H9 (cell line): ENCODE measurements at regions not wholly inside any gene's neighbourhood (a gene's known extent, or its start where the extent isn't known, plus 50 kb on each side); places are given as distances from the start of the nearest gene placed in this dataset.
"Not testable (repeated sequence)": the region's sequence is repeated elsewhere in the genome, so short reads cannot be mapped to it uniquely, and the experiment has no call there.

ENCODE experiments used
- DNase-seq: peaks from one replicate; pipeline ENCODE4 v3.0.0-alpha.2; 2017
- H2AFZ ChIP-seq: one replicate; pipeline ENCODE4 v1.6.1; 2013; ENCODE audit warnings: mild to moderate bottlenecking, low read length, control low read depth, moderate library complexity
- H2AK5ac ChIP-seq: 2 replicates; pipeline ENCODE4 v1.6.1; 2013; ENCODE audit warnings: low read length, control low read depth, mixed read lengths; ENCODE audit not compliant: insufficient read length
- H2BK120ac ChIP-seq: one replicate; pipeline ENCODE4 v1.6.1; 2013; ENCODE audit warnings: low read depth, mild to moderate bottlenecking, low read length, control low read depth, inconsistent platforms; ENCODE audit not compliant: poor library complexity, severe bottlenecking
- H2BK12ac ChIP-seq: 2 replicates; pipeline ENCODE4 v1.6.1; 2013; ENCODE audit warnings: low read length, control low read depth, mixed read lengths, low read depth; ENCODE audit not compliant: insufficient read length
- H2BK15ac ChIP-seq: 2 replicates; pipeline ENCODE4 v1.6.1; 2013; ENCODE audit warnings: low read depth, low read length, control low read depth
- H2BK20ac ChIP-seq: one replicate; pipeline ENCODE4 v1.6.1; 2013; ENCODE audit warnings: low read depth, mild to moderate bottlenecking, low read length, control low read depth, inconsistent platforms; ENCODE audit not compliant: poor library complexity, severe bottlenecking
- H2BK5ac ChIP-seq: 2 replicates; pipeline ENCODE4 v1.6.1; 2013; ENCODE audit warnings: low read length, control low read depth, mixed read lengths; ENCODE audit not compliant: insufficient read length
- H3K14ac ChIP-seq: 2 replicates; pipeline ENCODE4 v1.6.1; 2013; ENCODE audit warnings: low read length, control low read depth; ENCODE audit not compliant: insufficient read depth
- H3K18ac ChIP-seq: 2 replicates; pipeline ENCODE4 v1.6.1; 2013; ENCODE audit warnings: low read depth, mild to moderate bottlenecking, mixed read lengths, low read length, control low read depth; ENCODE audit not compliant: insufficient read length
- H3K23ac ChIP-seq: 2 replicates; pipeline ENCODE4 v1.6.1; 2013; ENCODE audit warnings: low read length, control low read depth, mixed read lengths, low read depth; ENCODE audit not compliant: insufficient read length
- H3K23me2 ChIP-seq: 2 replicates; pipeline ENCODE4 v1.6.1; 2013; ENCODE audit warnings: low read depth, mild to moderate bottlenecking, mixed read lengths, low read length, control low read depth; ENCODE audit not compliant: insufficient read length, poor library complexity, severe bottlenecking
- H3K27ac ChIP-seq: 2 replicates; pipeline ENCODE4 v1.5.1; 2013; ENCODE audit warnings: low read length, control low read depth, mixed read lengths, low read depth; ENCODE audit not compliant: insufficient read length
- H3K27me3 ChIP-seq: 2 replicates; pipeline ENCODE4 v1.6.1; 2013; ENCODE audit warnings: low read length, control low read depth, inconsistent platforms; ENCODE audit not compliant: insufficient read depth
- H3K4ac ChIP-seq: 2 replicates; pipeline ENCODE4 v1.6.1; 2013; ENCODE audit warnings: low read depth, mild to moderate bottlenecking, control low read depth, inconsistent platforms, low read length, moderate library complexity
- H3K4me1 ChIP-seq: 2 replicates; pipeline ENCODE4 v1.6.1; 2013; ENCODE audit warnings: low read length, control low read depth, inconsistent platforms; ENCODE audit not compliant: insufficient read depth
- H3K4me2 ChIP-seq: 2 replicates; pipeline ENCODE4 v1.6.1; 2013; ENCODE audit warnings: low read length, control low read depth, mixed read lengths; ENCODE audit not compliant: insufficient read length, insufficient read depth
- H3K56ac ChIP-seq: 2 replicates; pipeline ENCODE4 v1.6.1; 2013; ENCODE audit warnings: low read depth, mild to moderate bottlenecking, mixed read lengths, low read length, control low read depth; ENCODE audit not compliant: insufficient read length
- H3K79me1 ChIP-seq: 2 replicates; pipeline ENCODE4 v1.6.1; 2013; ENCODE audit warnings: low read depth, mild to moderate bottlenecking, moderate library complexity, low read length, control low read depth, inconsistent platforms; ENCODE audit not compliant: insufficient read depth, poor library complexity, severe bottlenecking
- H3K79me2 ChIP-seq: 2 replicates; pipeline ENCODE4 v1.6.1; 2013; ENCODE audit warnings: low read length, control low read depth, inconsistent platforms; ENCODE audit not compliant: insufficient read depth
- H3K9ac ChIP-seq: 2 replicates; pipeline ENCODE4 v1.6.1; 2013; ENCODE audit warnings: low read length, control low read depth, mixed read lengths; ENCODE audit not compliant: insufficient read length; ENCODE audit errors: extremely low read depth
- H3K9me3 ChIP-seq: one replicate; pipeline ENCODE4 v1.6.1; 2013; ENCODE audit warnings: low read depth, low read length, inconsistent platforms; ENCODE audit not compliant: control insufficient read depth
- H3T11ph ChIP-seq: one replicate; pipeline ENCODE4 v1.6.1; 2013; ENCODE audit warnings: mild to moderate bottlenecking, low read length, control low read depth, inconsistent platforms
- H4K20me1 ChIP-seq: one replicate; pipeline ENCODE4 v1.6.1; 2013; ENCODE audit not compliant: control insufficient read depth, insufficient read length, insufficient read depth
- H4K5ac ChIP-seq: 2 replicates; pipeline ENCODE4 v1.6.1; 2013; ENCODE audit warnings: low read depth, mild to moderate bottlenecking, mixed read lengths, low read length, control low read depth; ENCODE audit not compliant: insufficient read length
- H4K8ac ChIP-seq: replicated peaks from 2 replicates; pipeline ENCODE4 v1.6.1; 2013; ENCODE audit warnings: low read length, control low read depth, mixed read lengths, low read depth; ENCODE audit not compliant: insufficient read length
- H4K91ac ChIP-seq: 2 replicates; pipeline ENCODE4 v1.6.1; 2013; ENCODE audit warnings: low read depth, mild to moderate bottlenecking, moderate library complexity, mixed read lengths, low read length, control low read depth; ENCODE audit not compliant: insufficient read length
- H3K27ac Mint-ChIP-seq, 3 experiments: 2 replicates in 2 of 3; 3 replicates in 1 of 3; pipeline ENCODE4 v1.8.0; 2020 to 2021; ENCODE audit warnings: mixed read lengths in 3 of 3, mild to moderate bottlenecking in 1 of 3, moderate library complexity in 1 of 3
- H3K27me3 Mint-ChIP-seq: 2 replicates; pipeline ENCODE4 v1.8.0; 2021; ENCODE audit warnings: low read depth, mild to moderate bottlenecking, moderate library complexity, mixed read lengths
- H3K36me3 Mint-ChIP-seq, 3 experiments: 2 replicates in 2 of 3; 3 replicates in 1 of 3; pipeline ENCODE4 v1.8.0; 2020 to 2021; ENCODE audit warnings: low read depth in 3 of 3, mixed read lengths in 3 of 3; ENCODE audit not compliant: insufficient read depth in 1 of 3
- H3K4me1 Mint-ChIP-seq, 2 experiments: 2 replicates each; pipeline ENCODE4 v1.8.0; 2020; ENCODE audit warnings: mixed read lengths in 2 of 2
- H3K4me3 Mint-ChIP-seq, 2 experiments: 2 replicates in 1 of 2; 3 replicates in 1 of 2; pipeline ENCODE4 v1.8.0; 2020 to 2021; ENCODE audit warnings: mild to moderate bottlenecking in 2 of 2, mixed read lengths in 2 of 2, moderate library complexity in 1 of 2
- H3K9me3 Mint-ChIP-seq, 2 experiments: 2 replicates in 1 of 2; 3 replicates in 1 of 2; pipeline ENCODE4 v1.8.0; 2020; ENCODE audit warnings: mild to moderate bottlenecking in 2 of 2, mixed read lengths in 2 of 2, moderate library complexity in 1 of 2
- CTCF ChIP-seq: fragments of 200-600 bp; sonication (generic); conservative IDR thresholded peaks from 3 replicates; pipeline ENCODE4 v1.8.0; 2021; ENCODE audit warnings: antibody characterized with exemption, mild to moderate bottlenecking
- WGBS: extraction: QIAGEN DNeasy Blood & Tissue Kit; methylation state at CpG from one replicate; pipeline ENCODE4 v1.1.7; 2013; ENCODE audit warnings: missing lambda C conversion rate, low lambda C conversion rate, mixed read lengths; ENCODE audit not compliant: insufficient read length; ENCODE audit errors: extremely low coverage; 5-methylcytosine and 5-hydroxymethylcytosine counted together

- H2AFZ ChIP-seq = no peak overlapping the region
- H3K56ac ChIP-seq = no peak overlapping the region
- H3K18ac ChIP-seq = no peak overlapping the region
- no peak overlapping the region for H4K5ac ChIP-seq
- Mint-ChIP-seq H3K9me3 (peaks cover 0 to 3% of the 10 kb centered on the region in 2 experiments; a peak in 1 of 5 replicates), H3K36me3 (peaks cover 0 to 2% (median 0%) of the 10 kb centered on the region in 3 experiments; a peak in 2 of 7 replicates), H3K27ac (no peak overlapping the region), H3K27me3 (no peaks in the 10 kb centered on the region; the same call in 1 of the 2 replicates), H3K4me1 (peaks cover 0 to 2% of the 10 kb centered on the region in 2 experiments; a peak in 1 of 4 replicates), H3K4me3 (no peak overlapping the region)
- H2BK120ac ChIP-seq = no peak overlapping the region
- H3K14ac ChIP-seq = no peak overlapping the region
- H3K27ac ChIP-seq = no peak overlapping the region
- WGBS = no CpG with 5 or more reads among the region's 5 CpGs
- no peak overlapping the region for H4K8ac ChIP-seq
- H3K79me1 ChIP-seq = no peaks in the 10 kb centered on the region
- H3K4me2 ChIP-seq = no peak overlapping the region
- H3K4me1 ChIP-seq = no peaks in the 10 kb centered on the region
- H2BK5ac ChIP-seq = no peak overlapping the region
- H3K27me3 ChIP-seq = no peaks in the 10 kb centered on the region
- no peaks in the 10 kb centered on the region for H3K79me2 ChIP-seq
- no peak overlapping the region for H2AK5ac ChIP-seq
- no peaks in the 10 kb centered on the region for H4K20me1 ChIP-seq
- H3K9ac ChIP-seq = no peak overlapping the region
- no peak overlapping the region for H3K4ac ChIP-seq
- no peak for DNase-seq
- no peaks in the 10 kb centered on the region for H3K23me2 ChIP-seq
- H2BK15ac ChIP-seq = no peak overlapping the region
- no peak overlapping the region for H2BK12ac ChIP-seq
- H3K9me3 ChIP-seq = no peaks in the 10 kb centered on the region
- no peak overlapping the region for H4K91ac ChIP-seq
- no peak overlapping the region for H2BK20ac ChIP-seq
- H3K23ac ChIP-seq = no peak overlapping the region
- no peak overlapping the region for H3T11ph ChIP-seq
- no peak for TF ChIP-seq CTCF
These were observed 345.9 kb downstream of the SLC7A11 start for GRCh38 chr4:137896221-137896737.

GRCh38 chr4:137895515-137895914 lies 346.6 kb downstream of the SLC7A11 start:
- H3K23me2 ChIP-seq, H3K14ac ChIP-seq, H3K27me3 Mint-ChIP-seq, H3K27ac Mint-ChIP-seq, H3K36me3 Mint-ChIP-seq, H3K4me1 ChIP-seq, H3K9ac ChIP-seq, H4K5ac ChIP-seq, H4K91ac ChIP-seq, H4K20me1 ChIP-seq, H2BK20ac ChIP-seq, H2BK15ac ChIP-seq, H3K27ac ChIP-seq, H3K9me3 ChIP-seq, H4K8ac ChIP-seq, H3K4me3 Mint-ChIP-seq, H3K79me2 ChIP-seq, H3K4me1 Mint-ChIP-seq, H2BK120ac ChIP-seq, H3K56ac ChIP-seq, H3T11ph ChIP-seq, H2AK5ac ChIP-seq, H3K4me2 ChIP-seq, H3K4ac ChIP-seq, H2BK5ac ChIP-seq, H3K23ac ChIP-seq, H2BK12ac ChIP-seq, H3K27me3 ChIP-seq, H3K9me3 Mint-ChIP-seq, H3K18ac ChIP-seq, DNase-seq, H2AFZ ChIP-seq, H3K79me1 ChIP-seq: not testable (repeated sequence)
- WGBS = no CpG with 5 or more reads among the region's 1 CpG
